ENCODE measurements at regions not wholly inside any gene's neighbourhood (a gene's known extent, or its start where the extent isn't known, plus 50 kb on each side); places are given as distances from the start of the nearest gene placed in this dataset.
"Not testable (repeated sequence)": the region's sequence is repeated elsewhere in the genome, so short reads cannot be mapped to it uniquely, and the experiment has no call there.

GRCh38 chr5:171543148-171543815, 123.8 kb downstream of the FGF18 start:
- no peak for DNase-seq

- DNase-seq, result no peak
Observed at GRCh38 chr5:171544913-171545765, 125.7 kb downstream of the FGF18 start.

DNA sequence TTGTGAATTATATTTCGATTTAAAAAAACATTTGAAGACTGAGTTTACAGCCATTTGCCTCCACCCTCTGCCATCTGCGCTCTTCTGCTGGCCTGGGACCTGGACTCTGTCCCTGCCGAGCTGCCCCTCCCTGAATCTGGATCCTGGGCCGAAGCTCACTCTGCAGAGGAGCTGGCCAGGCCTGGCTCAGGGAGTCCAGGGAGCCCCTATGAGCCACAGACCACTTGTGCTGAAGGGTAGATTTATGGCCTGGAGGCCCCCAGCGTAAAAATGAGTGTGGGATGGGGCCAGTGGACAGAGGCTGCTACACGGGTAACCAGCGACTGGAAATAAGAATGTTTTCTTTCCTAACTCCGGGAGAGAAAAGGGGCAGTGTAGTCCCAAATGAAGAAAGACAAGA, 129.8 kb downstream of the FGF18 start:
- DNase-seq, result no peak

DNA sequence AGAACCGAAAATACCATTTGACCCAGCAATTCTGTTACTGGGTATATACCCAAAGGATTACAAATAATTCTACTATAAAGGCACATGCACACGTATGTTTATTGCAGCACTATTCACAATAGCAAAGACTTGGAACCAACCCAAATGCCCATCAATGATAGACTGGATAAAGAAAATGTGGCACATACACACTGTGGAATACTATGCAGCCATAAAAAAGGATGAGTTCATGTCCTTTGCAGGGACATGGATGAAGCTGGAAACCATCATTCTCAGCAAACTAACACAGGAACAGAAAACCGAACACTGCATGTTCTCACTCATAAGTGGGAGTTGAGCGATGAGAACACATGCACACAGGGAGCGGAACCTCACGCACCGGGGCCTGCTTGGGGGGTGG, 134.4 kb downstream of the FGF18 start:
- DNase-seq, result not testable (repeated sequence)

- no peak for DNase-seq
Observed at GRCh38 chr5:171555160-171555559, 135.7 kb downstream of the FGF18 start.

GRCh38 chr5:171562822-171563221, 143.4 kb downstream of the FGF18 start:
- no peak for DNase-seq

GRCh38 chr5:171568389-171568788, 148.9 kb downstream of the FGF18 start:
- no peak for DNase-seq

DNA sequence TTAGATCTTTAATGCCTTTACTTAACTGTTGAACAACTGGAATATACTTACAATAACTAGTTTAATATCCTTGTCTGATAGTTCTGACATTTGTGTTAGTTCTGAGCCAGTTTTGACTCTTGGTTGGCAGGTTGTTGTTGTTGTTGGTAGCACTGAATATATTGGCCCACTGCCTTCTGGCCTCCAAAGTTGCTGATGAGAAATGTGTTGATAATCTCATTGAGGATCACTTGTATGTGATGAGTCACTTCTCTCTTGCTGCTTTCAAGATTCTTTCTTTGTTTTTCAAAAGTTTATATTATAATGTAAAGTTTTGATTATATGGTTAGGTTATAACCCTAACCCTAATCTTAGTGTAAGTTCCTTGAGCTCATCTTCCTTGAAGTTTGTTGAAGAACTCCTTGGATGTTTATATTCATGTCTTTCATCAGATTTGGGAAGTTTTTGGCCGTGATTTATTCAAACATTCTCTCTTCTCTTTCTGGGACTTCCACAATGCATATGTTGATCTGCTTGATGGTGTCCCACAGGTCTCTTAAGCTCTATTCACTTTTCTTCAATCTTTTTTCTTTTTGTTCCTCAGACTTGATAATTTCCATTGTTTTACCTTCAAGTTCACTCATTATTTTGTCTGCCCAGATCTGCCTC, 149.7 kb downstream of the FGF18 start:
- DNase-seq, result no peak

- DNase-seq, result no peak
Observed at GRCh38 chr5:171570244-171570825, 150.9 kb downstream of the FGF18 start.

DNA sequence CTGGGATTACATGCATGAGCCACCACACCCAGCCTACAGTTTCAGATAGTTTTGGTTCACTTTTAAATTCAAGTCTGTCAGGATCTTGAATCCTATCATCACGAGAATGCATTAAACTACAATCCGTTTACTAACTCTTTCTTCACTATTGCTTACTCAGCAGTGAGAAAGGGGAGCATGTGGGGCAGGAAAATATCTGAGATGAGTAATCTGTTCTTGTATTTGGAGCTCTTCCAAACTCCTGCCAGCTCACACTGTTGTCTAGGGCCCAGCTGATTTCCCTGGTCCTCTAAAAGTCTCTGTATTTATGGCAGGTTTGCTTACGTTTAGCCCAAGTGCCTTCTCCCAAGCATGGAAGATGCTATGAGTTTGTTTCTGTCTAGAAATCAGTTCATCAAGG, 152.2 kb downstream of the FGF18 start:
- DNase-seq, result no peak

GRCh38 chr5:171573021-171573420, 153.6 kb downstream of the FGF18 start:
- DNase-seq, result no peak

DNA sequence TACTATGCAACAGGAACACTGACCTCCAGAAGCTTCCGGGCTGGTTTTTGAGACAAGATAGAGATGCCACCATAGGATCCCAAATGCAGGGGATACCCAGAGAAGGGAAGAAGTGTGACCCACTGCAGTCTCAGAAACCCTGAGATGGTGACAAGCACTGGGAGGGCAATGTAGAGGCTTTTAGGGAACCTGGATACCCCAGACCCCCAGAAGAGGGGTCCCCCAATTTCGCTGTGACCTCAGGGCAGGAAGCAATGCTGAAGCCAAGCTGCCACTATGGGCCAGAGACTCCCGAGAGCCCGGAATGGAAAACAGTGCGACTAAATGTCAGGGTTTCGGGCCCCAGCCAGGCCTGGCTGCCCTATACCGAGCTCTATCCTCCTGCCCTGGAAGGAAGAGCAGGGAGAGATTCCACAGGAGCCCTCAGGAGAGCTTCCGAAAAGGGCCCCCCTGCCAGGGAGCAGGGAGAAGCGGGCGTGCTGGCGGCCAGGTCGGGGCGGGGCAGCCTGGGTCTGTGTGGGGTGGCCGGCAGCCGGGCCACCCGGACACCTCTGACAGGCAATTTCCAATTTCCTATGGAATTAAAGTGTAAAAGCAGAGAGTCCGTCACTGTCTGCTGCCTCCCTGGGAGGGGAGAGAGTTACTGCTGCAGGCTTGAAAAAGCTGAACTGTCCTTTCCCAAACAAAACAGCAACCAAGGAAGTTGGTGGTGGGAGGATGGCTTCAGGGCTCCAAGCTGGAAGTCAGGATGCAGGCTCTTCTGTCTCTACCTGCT, 154.2 kb downstream of the FGF18 start:
- DNase-seq, result no peak

GRCh38 chr5:171574376-171574775, 154.9 kb downstream of the FGF18 start:
- DNase-seq, result no peak

GRCh38 chr5:171575386-171575785, 155.9 kb downstream of the FGF18 start:
- no peak for DNase-seq

DNA sequence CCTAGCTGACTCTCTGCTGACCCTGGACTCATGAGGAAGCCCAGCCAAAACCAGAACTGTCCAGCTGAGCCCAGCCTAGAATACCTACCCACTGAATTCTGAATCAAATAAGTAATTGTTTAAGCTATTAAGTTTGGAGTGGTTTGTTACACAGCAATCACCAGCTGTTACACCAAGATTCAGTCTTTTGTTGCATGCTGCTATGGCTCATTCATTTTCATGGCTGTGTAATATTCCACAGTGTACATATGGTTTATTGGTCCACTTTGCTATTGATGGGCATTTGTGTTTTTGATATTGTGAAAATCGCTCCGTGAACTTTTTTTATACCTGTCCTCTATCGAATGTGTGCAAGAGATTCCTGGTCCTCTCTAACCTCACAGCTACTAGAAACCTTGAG, 156.4 kb downstream of the FGF18 start:
- no peak for DNase-seq

GRCh38 chr5:171577042-171577758, 157.8 kb downstream of the FGF18 start:
- DNase-seq, result no peak

DNA sequence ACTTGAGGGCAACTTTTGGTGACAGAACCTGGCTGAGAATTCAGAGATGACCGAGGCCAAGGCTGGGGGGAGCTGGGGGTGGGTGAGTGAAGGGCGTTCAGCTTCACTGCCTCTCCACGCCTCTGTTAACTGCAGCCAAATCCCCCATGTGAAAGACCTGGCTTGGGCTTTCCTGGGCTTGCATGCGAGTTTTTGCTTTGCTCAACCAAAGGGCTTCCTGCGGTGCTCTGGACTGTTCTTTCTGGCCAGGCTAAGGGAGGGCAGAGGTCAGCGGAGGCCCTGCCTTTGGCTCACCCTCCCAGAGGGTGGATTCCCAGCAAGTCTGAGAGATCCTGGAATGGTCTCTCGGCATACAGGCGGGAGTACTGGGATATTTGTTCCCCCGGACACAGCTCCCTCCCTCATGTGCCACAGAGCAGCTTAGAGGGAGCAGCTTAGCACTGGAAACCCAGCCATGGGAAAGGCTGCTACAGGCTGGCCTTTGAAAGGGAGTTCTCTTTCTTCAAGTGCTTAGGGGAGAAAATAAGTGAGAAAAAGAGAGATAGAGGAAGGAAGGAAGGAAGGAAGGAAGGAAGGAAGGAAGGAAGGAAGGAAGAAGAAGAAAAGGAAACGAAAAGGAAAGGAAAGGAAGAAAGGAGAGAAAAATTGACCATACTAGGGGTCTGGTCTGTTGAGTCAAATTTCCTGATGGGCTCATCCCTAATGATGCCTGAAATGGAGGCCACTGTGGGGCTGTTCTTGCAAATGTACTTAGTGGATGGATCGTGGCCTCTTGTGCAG, 158.8 kb downstream of the FGF18 start:
- no peak for DNase-seq

- no peak for DNase-seq
Observed at GRCh38 chr5:171578829-171579491, 159.5 kb downstream of the FGF18 start.

DNA sequence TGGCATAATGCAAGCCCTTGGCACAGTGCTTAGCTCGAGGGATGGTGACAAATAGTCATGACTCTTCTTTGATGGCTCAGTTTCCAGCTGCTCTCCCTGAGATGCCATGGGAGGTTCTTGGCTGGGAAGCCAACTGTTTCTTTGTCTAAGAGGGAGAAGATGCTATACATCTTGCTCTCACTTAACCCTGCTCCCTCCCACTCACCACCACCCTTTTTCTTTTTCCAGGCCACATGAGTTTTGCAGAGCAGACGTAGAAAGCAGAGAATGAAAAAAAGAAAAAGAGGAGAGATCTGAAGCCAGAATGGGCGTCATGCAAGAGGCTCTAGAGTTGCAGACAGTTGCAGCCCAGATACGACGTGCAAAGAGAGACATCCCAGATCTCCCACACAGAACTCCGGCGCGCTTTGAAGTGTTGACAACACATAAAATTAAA, 160.5 kb downstream of the FGF18 start:
- DNase-seq, result no peak

DNA sequence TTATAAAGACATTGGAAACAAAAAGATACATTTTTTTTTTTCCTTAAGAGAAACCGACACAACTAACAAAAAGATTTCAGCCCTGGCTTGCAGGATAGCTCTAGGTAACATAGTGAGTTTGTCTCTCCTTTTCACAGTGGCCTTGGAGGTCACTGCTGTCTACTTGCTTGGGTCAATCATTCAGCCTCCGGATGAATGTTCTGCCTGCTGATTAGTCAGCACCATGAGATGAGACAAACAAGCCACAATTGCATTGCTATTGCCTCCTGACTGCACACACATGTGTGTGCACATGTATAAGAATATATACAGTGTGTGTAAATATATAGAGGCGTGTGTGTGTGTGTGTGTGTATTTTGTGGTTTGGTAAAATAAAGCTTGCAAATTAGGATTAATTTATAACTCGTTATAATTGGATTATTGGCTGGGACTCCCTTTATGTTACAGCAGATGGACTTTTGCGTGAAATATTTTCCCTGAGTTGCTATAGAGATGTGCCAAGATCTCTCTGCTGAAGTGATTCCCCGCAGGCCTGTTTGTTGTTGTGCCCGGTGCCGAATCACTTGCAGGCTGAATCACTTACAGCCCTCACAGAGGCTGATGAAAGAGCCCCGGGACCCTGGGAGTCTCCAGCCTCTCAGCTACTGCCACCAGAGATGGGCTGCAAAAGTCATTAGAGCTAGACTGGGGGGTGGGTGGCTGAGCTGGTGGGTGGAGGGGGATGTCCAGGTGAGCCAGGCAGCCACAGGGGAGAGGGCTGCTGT, 161.2 kb downstream of the FGF18 start:
- no peak for DNase-seq

Measured in KG1 (cell line).